SK-N-SH (cell line): ENCODE measurements at regions not wholly inside any gene's neighbourhood (a gene's known extent, or its start where the extent isn't known, plus 50 kb on each side); places are given as distances from the start of the nearest gene placed in this dataset.

Experiments used
- CTCF ChIA-PET: fragments of 300-600, 350-600 bp; formaldehyde crosslinking; extraction: SDS; loops from one replicate; lab custom pipeline; 2021; lab: Yijun Ruan, JAX
- POLR2A ChIA-PET: fragments of 350-600 bp; sonication (Branson Sonifier 250); formaldehyde crosslinking; extraction: SDS; loops from one replicate; lab custom pipeline; 2020; ENCODE audit warnings: antibody characterized with exemption, inconsistent platforms; lab: Yijun Ruan, JAX
- DNase-seq: peaks from one replicate; pipeline ENCODE4 v3.0.0; 2012
- H2AFZ ChIP-seq: fragments of 200-600 bp; sonication (generic); 2 replicates; pipeline ENCODE4 v1.8.1; 2016; ENCODE audit warnings: antibody characterized with exemption, mild to moderate bottlenecking, low read depth
- H3F3A ChIP-seq: fragments of 200-600 bp; sonication (generic); replicated peaks from 2 replicates; pipeline ENCODE3; 2016; ENCODE audit warnings: antibody characterized with exemption, mild to moderate bottlenecking; ENCODE audit not compliant: insufficient read depth
- H3K27ac ChIP-seq, 2 experiments: fragments of 200-500 bp in 1 of 2; fragments of 200-600 bp in 1 of 2; sonication (Bioruptor generic) in 1 of 2; sonication (generic), shearing (Covaris generic) in 1 of 2; 2 replicates each; pipeline versions ENCODE4 v1.5.1 to v1.6.1; 2014 to 2016; ENCODE audit warnings: low read depth in 2 of 2, inconsistent platforms in 1 of 2, low read length in 1 of 2, mild to moderate bottlenecking in 1 of 2, mixed read lengths in 1 of 2
- H3K27me3 ChIP-seq: fragments of 200-600 bp; sonication (generic), shearing (Covaris generic); 2 replicates; pipeline ENCODE4 v1.6.1; 2016; ENCODE audit warnings: mixed run types; ENCODE audit not compliant: insufficient read depth
- H3K36me3 ChIP-seq, 2 experiments: fragments of 200-500 bp in 1 of 2; fragments of 200-600 bp in 1 of 2; sonication (Bioruptor generic) in 1 of 2; sonication (generic) in 1 of 2; replicated peaks in 1 of 2; 2 replicates each; pipeline versions ENCODE3 to v1.5.1; 2014 to 2016; ENCODE audit warnings: low read length in 1 of 2, mild to moderate bottlenecking in 1 of 2; ENCODE audit not compliant: insufficient read depth in 2 of 2, control insufficient read depth in 1 of 2
- H3K4me1 ChIP-seq, 2 experiments: fragments of 200-500 bp in 1 of 2; fragments of 200-600 bp in 1 of 2; sonication (Bioruptor generic) in 1 of 2; sonication (generic), shearing (Covaris generic) in 1 of 2; 2 replicates each; pipeline versions ENCODE4 v1.5.1 to v1.6.1; 2014 to 2016; ENCODE audit warnings: low read depth in 1 of 2, low read length in 1 of 2, mixed run types in 1 of 2; ENCODE audit not compliant: insufficient read depth in 2 of 2, control insufficient read depth in 1 of 2
- H3K4me2 ChIP-seq: fragments of 200-600 bp; sonication (generic), shearing (Covaris generic); 2 replicates; pipeline ENCODE4 v1.6.1; 2017; ENCODE audit warnings: mixed run types
- H3K4me3 ChIP-seq, 2 experiments: fragments of 200-500 bp in 1 of 2; fragments of 200-600 bp in 1 of 2; sonication (Bioruptor generic) in 1 of 2; sonication (generic), shearing (Covaris generic) in 1 of 2; 2 replicates each; pipeline versions ENCODE4 v1.5.1 to v1.8.1; 2014 to 2016; ENCODE audit warnings: low read depth in 2 of 2, inconsistent platforms in 1 of 2, low read length in 1 of 2, mild to moderate bottlenecking in 1 of 2, mixed read lengths in 1 of 2, moderate library complexity in 1 of 2
- H3K79me2 ChIP-seq: fragments of 200-600 bp; sonication (generic); 2 replicates; pipeline ENCODE4 v1.8.1; 2017; ENCODE audit warnings: mild to moderate bottlenecking; ENCODE audit not compliant: insufficient read depth
- H3K9ac ChIP-seq: fragments of 200-600 bp; sonication (generic); 2 replicates; pipeline ENCODE4 v1.6.1; 2017; ENCODE audit warnings: mixed run types
- H3K9me2 ChIP-seq: fragments of 200-600 bp; sonication (generic); 2 replicates; pipeline ENCODE4 v1.6.1; 2017; ENCODE audit warnings: mixed run types
- H3K9me3 ChIP-seq: fragments of 200-600 bp; sonication (generic); 2 replicates; pipeline ENCODE4 v1.6.1; 2017; ENCODE audit warnings: mixed run types, mild to moderate bottlenecking, moderate library complexity
- H4K20me1 ChIP-seq: fragments of 200-600 bp; sonication (generic); 2 replicates; pipeline ENCODE4 v1.6.1; 2017; ENCODE audit warnings: mild to moderate bottlenecking, mixed run types; ENCODE audit not compliant: insufficient read depth
- ELF1 ChIP-seq: IDR thresholded peaks from 2 replicates; pipeline ENCODE4 v1.4.0; 2012
- EP300 ChIP-seq, 2 experiments: IDR thresholded peaks; 2 replicates each; pipeline versions ENCODE4 v1.4.0 to v1.6.1; 2012; ENCODE audit warnings: borderline replicate concordance in 1 of 2, low read depth in 1 of 2, low read length in 1 of 2
- EZH2phosphoT487 ChIP-seq: fragments of 200-600 bp; sonication (generic); IDR thresholded peaks from 2 replicates; pipeline ENCODE4 v1.6.1; 2017; ENCODE audit warnings: low read depth, mixed run types, mild to moderate bottlenecking, antibody characterized with exemption, moderate library complexity, borderline replicate concordance
- FOXJ3 ChIP-seq: sonication (generic); formaldehyde crosslinking; IDR thresholded peaks from 2 replicates; pipeline ENCODE4 v1.5.1; 2020; ENCODE audit warnings: mild to moderate bottlenecking, missing genetic modification reagents
- GATA2 ChIP-seq: sonication (generic); formaldehyde crosslinking; IDR thresholded peaks from 2 replicates; pipeline ENCODE4 v1.5.0; 2020; ENCODE audit warnings: mild to moderate bottlenecking, missing genetic modification reagents
- NFIC ChIP-seq: IDR thresholded peaks from 2 replicates; pipeline ENCODE4 v1.4.0; 2012; ENCODE audit warnings: borderline replicate concordance
- NRF1 ChIP-seq: IDR thresholded peaks from 2 replicates; pipeline ENCODE4 v1.6.1; 2012; ENCODE audit warnings: low read depth, mild to moderate bottlenecking, low read length
- TAF1 ChIP-seq: IDR thresholded peaks from 2 replicates; pipeline ENCODE4 v1.6.1; 2012; ENCODE audit warnings: low read depth, mild to moderate bottlenecking, low read length, moderate library complexity, borderline replicate concordance
- WGBS: methylation state at CpG from one replicate; pipeline ENCODE4 v1.1.6; 2017; ENCODE audit warnings: low lambda C conversion rate; 5-methylcytosine and 5-hydroxymethylcytosine counted together
- TF ChIP-seq, protein P1 (sequence below): IDR thresholded peaks from 2 replicates; pipeline ENCODE4; 2012
- TF ChIP-seq, protein P2 (sequence below): IDR thresholded peaks from 2 replicates; pipeline ENCODE4 v1.4.0; 2012; ENCODE audit warnings: low read depth, borderline replicate concordance
- TF ChIP-seq, protein P3 (sequence below): fragments of 150-350 bp; IDR thresholded peaks from 2 replicates; pipeline ENCODE4 v1.6.1; 2017; ENCODE audit warnings: antibody characterized with exemption, low read length, low read depth, borderline replicate concordance

DNA sequence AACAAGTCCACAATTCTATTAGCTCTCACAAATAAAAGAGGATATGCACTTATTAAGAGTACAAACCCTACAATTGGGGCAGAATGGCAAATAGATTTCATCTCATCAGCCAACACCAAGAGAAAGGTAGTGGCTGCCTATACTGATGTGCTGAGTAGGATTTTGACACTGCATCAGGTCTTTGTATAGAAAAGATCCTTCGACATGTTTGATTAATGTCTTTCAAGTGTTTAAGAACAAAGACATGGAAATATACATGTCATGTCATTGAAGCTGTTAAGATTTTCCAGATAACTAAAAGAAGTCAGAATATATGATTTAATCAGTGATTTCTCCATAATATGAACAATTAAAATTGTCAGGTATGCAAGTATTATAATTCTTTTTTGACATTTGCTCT, 238.7 kb upstream of the GRAMD2B start:
- Histone ChIP-seq H3K9me3 (no peaks in the 10 kb centered on the region), H2AFZ (no peak overlapping the region), H3F3A (no peaks in the 10 kb centered on the region), H3K36me3 (no peaks in the 10 kb centered on the region), H3K27me3 (no peaks in the 10 kb centered on the region), H3K4me3 (no peak overlapping the region), H3K79me2 (no peaks in the 10 kb centered on the region), H4K20me1 (no peaks in the 10 kb centered on the region), H3K4me2 (no peak overlapping the region), H3K27ac (no peak overlapping the region), H3K9ac (no peak overlapping the region), H3K9me2 (no peaks in the 10 kb centered on the region), H3K4me1 (no peaks in the 10 kb centered on the region; a peak in 1 of 4 replicates)
- ChIA-PET CTCF (no interaction called here), POLR2A (no interaction called here)
- TF ChIP-seq, protein P1, sequence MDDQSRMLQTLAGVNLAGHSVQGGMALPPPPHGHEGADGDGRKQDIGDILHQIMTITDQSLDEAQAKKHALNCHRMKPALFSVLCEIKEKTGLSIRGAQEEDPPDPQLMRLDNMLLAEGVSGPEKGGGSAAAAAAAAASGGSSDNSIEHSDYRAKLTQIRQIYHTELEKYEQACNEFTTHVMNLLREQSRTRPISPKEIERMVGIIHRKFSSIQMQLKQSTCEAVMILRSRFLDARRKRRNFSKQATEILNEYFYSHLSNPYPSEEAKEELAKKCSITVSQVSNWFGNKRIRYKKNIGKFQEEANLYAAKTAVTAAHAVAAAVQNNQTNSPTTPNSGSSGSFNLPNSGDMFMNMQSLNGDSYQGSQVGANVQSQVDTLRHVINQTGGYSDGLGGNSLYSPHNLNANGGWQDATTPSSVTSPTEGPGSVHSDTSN = no peak
- TF ChIP-seq GATA2 (CRISPR knock-in tag) (no peak), TAF1 (no peak), FOXJ3 (CRISPR knock-in tag) (no peak), EZH2phosphoT487 (no peak), EP300 (IDR thresholded peaks at IDR 0.05; ENCODE audit: borderline replicate concordance in 1 of 2, low read depth in 1 of 2, low read length in 1 of 2) (no peak), NFIC (no peak), ELF1 (no peak)
- TF ChIP-seq, protein P2, sequence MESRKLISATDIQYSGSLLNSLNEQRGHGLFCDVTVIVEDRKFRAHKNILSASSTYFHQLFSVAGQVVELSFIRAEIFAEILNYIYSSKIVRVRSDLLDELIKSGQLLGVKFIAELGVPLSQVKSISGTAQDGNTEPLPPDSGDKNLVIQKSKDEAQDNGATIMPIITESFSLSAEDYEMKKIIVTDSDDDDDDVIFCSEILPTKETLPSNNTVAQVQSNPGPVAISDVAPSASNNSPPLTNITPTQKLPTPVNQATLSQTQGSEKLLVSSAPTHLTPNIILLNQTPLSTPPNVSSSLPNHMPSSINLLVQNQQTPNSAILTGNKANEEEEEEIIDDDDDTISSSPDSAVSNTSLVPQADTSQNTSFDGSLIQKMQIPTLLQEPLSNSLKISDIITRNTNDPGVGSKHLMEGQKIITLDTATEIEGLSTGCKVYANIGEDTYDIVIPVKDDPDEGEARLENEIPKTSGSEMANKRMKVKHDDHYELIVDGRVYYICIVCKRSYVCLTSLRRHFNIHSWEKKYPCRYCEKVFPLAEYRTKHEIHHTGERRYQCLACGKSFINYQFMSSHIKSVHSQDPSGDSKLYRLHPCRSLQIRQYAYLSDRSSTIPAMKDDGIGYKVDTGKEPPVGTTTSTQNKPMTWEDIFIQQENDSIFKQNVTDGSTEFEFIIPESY = no peak
- TF ChIP-seq, protein P3, sequence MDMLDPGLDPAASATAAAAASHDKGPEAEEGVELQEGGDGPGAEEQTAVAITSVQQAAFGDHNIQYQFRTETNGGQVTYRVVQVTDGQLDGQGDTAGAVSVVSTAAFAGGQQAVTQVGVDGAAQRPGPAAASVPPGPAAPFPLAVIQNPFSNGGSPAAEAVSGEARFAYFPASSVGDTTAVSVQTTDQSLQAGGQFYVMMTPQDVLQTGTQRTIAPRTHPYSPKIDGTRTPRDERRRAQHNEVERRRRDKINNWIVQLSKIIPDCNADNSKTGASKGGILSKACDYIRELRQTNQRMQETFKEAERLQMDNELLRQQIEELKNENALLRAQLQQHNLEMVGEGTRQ = no peak
- 54% methylated on average over 1 of the region's 1 CpG for WGBS
- no peak for DNase-seq

DNA sequence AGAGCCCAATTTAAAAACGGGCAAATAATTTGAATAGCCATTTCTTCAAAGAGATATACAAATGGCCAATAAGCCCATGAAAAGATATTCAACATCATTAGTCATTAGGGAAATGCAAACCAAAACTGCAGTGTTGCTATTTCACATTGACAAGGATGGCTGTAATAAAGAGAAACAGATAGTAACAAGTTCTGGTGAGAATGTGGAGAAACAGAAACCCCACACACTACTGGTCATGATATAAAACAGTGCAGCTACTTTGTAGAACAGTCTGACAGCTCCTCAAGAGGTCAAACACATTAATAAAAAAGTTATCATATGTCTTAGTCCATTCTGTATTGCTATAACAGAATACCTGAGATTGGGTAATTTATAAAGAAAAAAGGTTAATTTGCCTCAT, 237.0 kb upstream of the GRAMD2B start:
- Histone ChIP-seq H3K27me3 (no peaks in the 10 kb centered on the region), H4K20me1 (no peaks in the 10 kb centered on the region), H3K79me2 (no peaks in the 10 kb centered on the region), H3K9me3 (no peaks in the 10 kb centered on the region), H3F3A (no peaks in the 10 kb centered on the region), H3K27ac (no peak overlapping the region), H3K36me3 (no peaks in the 10 kb centered on the region), H3K9ac (no peak overlapping the region), H3K4me1 (no peaks in the 10 kb centered on the region), H2AFZ (no peak overlapping the region), H3K4me3 (no peak overlapping the region), H3K4me2 (no peak overlapping the region), H3K9me2 (no peaks in the 10 kb centered on the region)
- WGBS = 41% methylated on average over 1 of the region's 1 CpG
- DNase-seq = no peak
- POLR2A ChIA-PET = no interaction called here
- TF ChIP-seq FOXJ3 (CRISPR knock-in tag) (no peak), EZH2phosphoT487 (no peak), NRF1 (no peak)
- CTCF ChIA-PET = interaction anchor here (0.6 kb wide), 1 partner anchor 410 kb away, joined by 3 read pairs; no protein-coding TSS in a partner anchor
